CD4-positive, alpha-beta T cell treated with Interleukin-4 for 4 hours (primary cell): ENCODE measurements at regions not wholly inside any gene's neighbourhood (a gene's known extent, or its start where the extent isn't known, plus 50 kb on each side); places are given as distances from the start of the nearest gene placed in this dataset.

Experiments used
- DNase-seq: peaks from one replicate; pipeline ENCODE4 v3.0.0-alpha.2; 2020

DNA sequence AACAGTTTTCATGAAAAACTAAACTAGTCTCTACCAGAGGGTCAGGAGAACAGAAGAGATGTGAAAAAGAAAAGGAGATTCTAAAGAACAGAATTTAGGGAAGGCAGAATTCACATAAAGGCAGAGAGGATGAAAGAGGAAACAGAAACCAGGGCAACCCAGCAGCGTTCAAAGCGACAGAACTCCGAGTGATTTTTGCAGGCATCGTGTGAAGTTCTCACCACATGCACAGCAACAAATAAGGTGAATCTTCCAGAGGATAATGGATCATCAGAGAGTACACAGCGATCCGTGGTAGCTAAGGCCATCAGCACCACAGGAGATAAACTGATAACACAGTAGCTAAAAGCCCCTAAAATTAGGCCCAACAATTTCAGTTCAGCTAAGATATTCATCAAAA lies 250.8 kb upstream of the THBS1 start:
- DNase-seq = no peak

DNA sequence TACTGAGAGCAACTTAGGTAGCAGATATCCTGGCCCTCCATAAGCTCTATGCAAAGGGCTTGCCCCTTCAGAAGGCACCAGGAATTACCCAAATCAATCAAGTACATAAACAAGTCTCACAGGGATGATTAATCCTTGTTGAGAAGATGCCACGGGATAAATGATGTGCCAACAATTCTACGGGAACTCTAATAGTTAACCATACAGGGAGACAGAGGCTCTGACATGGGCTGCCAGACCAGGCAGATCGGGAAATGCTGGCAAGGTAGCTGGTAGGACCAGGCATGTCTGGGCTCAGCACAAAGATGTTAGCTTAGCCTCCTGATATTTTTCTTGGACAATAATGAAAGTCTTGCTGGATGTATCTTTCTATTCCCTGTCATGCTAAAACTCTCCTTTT lies 249.3 kb upstream of the THBS1 start:
- no peak for DNase-seq

DNA sequence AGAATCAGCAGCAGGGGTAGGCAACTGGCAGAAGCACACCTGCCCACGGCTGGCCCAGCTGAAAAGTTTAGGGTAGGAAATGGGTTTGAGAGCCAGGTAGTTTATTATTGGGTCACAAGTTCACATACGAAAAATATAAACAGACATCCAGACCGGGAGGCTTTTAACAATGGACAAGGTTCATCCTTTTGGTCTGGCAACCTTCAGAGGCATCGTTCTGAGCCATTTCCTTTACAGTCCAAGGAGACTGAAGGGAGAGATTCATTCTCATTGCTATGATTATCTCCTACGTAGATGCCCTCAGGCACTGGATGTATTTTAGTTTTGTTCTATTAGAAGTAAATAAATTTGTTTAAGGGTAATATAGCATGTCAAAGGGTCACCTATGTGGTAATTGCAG lies 248.0 kb upstream of the THBS1 start:
- DNase-seq = no peak

DNA sequence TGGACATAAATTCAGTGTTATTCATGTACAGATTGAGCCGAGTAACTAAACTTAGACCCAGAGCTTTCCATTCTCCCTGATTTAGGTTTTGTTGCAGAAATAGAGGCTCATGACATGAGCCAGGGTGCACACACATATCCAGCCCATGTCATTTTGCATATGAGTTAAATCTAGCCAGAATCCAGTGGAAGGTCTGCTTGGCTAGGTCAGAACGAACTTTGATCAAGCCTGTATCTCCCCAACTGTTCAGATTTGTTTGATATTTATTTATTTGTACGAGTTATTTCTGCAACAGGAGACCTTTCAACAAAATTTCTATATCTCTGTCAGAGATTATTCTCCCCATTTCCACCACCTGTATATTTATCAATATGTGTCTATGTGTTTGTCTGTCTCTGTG lies 247.5 kb upstream of the THBS1 start:
- DNase-seq = no peak

DNA sequence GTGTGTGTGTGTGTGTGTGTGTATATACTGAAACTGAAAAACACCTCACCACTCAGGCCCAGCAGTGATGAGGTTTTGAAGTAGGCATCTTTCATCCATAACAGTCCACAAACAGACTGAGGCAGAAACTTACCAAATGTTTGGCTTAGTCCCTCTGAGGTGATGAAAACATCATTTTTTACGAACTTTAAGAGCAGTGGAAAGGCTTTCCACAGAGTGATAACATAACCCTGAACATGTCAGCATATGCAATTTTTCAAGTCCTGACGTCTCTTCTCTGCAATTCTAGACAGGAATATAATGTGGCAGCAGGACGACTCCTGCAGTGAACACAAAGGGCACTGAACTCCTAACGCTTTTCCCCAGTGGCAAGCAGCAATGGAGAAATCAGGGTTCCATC lies 247.0 kb upstream of the THBS1 start:
- no peak for DNase-seq

DNA sequence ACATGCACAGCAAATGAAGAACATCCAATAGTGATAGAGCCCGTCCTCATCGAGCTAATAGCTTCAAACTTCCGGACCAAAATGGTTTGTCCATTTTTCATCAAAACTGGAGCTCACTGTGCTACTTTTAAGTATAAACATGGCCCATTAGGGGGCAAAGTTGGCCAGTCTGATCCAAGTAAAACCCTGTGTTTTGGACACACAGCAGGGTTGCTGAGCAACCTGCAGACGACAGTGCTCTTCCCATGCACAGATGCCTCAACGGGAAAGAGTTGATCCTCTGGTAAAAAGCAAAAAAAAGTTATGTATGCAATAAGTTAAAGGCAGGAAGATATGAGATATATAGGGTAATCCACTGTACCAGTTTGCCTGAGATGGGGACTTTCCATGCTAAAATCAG lies 244.0 kb upstream of the THBS1 start:
- no peak for DNase-seq

DNA sequence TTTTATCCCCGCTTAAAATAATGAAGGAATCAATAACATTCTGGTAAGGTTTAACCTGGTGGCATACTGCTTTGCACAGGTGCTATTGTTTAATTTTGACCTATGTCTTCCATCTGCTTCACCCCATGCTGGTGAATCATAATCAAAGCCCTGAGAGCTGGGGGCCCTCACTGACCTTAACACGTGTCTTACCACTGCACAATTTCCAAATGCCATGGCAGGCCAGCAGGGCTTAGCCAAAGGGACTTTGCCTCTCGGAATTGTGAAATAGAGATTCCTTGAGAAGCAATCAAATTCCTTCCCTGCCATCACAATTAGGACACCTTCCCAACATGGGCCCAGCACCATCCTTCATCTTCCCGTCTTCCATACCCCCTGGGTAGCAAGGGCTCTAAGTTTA lies 242.6 kb upstream of the THBS1 start:
- DNase-seq = no peak

DNA sequence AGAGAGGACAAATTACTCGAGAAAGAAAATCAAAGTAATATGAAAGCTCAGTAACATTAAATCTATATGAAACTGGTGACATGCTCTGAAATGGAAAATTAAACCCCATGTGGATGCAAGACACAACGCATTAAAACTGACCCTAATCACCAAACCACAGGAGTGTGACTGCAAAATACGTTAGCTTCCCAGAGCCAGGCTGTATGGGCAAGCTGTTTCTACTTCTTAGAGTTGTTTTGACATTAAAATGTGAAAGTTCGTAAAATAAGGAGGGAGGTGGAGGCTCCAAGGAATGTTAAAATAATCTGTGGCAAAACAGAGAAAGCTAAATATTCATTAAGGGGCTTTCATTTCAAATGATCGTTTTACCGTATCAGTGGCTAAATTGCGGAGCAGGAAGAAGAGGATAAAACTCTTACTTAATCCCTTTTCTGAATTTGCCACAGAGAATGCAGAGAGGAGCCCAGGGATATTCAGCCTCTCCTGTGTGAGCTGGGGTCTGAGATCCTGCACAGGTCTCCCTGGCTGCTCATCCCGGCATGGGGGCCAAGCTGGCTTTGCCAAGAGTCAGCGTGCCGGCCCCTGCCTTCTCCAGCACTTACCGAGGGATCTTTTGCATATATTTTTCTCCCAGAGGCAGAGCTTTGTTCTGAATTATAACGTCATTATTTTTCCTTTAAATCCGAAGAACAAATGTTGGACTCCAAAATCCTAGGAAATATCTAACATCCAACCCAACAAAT lies 239.8 kb upstream of the THBS1 start:
- DNase-seq = no peak

DNA sequence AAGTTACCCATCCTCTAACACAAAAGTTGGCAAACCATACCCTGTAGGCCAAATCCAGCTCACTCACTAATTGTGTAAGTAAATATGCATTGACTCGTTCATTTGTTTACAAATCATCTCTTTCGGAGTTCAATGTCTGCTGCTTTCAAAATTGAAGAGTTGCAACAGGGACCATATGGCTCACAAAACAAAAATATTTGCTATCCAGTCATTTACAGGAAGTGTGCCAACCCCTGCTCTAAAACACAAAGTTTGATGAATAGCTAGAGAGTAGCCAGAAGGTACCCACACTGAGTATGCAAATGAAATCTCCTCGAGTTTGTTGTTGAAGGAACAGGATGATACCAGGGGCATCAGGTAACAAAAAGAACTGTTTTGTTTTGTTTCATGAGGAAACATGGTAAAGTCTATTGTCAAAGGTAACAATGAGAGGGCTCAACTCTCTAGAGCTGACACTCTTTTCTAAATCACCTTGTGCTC lies 236.2 kb upstream of the THBS1 start:
- no peak for DNase-seq

DNA sequence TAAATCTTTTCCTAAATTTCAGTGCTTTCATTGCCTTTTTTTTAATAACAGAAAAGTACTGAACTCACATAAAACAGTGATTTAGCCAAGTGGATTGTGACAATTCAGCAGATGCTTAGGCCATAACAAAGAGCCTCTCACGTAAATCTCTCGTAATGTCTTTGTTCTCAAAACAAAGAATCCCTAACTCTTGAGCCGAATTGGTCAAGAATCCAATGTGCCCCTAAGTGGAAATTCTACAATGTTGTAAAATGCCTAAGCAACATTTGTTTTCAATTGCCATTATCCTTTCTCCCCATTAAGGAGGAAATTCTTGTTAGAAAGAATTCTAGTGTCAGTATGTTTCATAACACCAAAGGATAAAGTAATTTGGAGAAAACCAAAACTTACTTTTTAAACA lies 235.7 kb upstream of the THBS1 start:
- no peak for DNase-seq

DNA sequence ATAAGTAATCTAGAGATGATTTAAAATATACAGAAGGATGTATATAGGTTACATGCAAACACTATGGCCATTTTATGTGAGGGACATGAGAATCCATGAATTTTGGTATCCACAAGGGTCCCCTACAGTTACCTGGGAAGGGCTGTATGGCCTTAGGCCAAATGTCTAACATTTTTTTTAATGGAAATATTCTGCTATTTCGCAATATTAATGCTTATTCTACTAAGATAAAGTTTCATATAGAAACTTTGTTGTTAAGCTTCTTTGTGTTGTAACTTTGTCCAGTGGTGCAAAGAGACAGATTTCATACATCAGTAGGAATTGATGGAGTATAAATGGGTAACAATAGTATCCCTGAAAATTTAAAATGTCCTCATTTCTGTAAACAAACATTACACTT lies 233.4 kb upstream of the THBS1 start:
- DNase-seq = no peak

DNA sequence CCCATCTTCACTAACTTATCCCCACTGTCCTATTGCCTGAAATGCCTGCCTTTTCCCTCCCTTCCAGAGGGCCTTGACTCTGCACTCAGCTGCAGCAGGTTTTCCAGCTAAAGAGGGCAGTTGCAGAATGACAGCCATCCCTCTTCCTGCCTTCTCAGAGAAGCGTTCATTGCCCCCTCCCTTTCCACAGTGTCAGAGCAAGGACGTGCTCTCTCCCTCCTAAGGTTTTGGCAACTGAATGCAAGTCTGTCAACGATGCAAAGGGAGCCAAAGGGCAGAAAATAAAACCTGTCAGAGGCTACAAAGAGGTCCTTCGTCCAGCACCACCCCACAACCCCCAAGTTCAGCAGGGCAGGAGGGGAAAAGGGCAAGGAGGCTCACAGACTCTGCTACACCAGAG lies 230.1 kb upstream of the THBS1 start:
- no peak for DNase-seq

DNA sequence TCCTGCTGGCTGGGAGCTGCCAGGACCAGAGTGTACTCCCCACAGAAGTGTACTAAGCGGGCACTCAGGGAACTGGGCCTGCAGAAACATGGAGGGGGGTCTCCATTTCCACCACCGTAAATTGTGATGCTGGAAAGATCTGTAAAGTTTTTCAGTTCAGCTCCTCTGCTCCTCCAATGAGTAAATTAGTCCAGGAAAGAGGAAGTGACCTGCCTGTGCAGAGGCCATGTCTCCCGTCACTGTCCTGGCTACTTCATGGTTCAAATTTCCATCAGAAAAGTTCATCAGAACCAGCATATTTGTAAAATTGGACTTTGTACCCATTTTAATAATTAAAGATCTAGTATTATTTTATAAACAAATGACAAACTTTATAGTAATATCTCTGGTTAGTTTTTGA lies 226.7 kb upstream of the THBS1 start:
- DNase-seq = no peak

DNA sequence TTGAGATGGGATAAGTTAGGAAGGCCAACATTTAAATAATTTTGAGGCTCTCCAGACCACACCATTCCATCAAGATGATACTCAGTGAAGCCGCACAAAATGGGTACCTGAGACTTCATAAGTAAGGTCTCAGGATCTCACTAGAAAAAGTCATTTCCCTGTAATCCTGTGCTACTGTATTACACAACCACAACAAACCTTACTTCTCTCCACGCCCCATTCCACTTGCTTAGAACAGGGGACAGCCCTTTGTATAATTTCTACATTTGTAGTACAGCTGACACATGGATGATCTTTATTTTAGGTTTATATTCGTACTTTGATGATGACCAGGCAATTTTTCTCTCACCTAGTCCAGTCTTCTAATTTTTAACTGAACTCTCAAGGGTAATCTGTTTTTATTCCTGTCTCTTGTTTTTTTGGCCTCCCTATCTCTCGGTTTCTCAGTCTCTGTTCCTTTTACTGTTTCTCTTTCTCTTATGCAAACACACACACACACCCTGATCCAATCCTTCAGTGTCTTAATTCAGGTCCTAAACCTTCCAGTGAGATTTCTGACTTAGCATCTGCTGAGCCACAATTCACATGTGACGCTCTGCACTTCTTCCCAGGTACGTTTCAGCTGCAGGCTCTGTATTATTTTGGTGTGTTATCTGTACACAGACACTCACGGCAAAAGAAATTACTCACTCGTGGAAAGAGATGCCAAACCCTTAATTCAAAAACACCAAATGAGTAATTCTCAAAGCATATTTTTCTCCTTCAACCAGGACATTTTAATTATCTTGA lies 223.2 kb upstream of the THBS1 start:
- DNase-seq = no peak

DNA sequence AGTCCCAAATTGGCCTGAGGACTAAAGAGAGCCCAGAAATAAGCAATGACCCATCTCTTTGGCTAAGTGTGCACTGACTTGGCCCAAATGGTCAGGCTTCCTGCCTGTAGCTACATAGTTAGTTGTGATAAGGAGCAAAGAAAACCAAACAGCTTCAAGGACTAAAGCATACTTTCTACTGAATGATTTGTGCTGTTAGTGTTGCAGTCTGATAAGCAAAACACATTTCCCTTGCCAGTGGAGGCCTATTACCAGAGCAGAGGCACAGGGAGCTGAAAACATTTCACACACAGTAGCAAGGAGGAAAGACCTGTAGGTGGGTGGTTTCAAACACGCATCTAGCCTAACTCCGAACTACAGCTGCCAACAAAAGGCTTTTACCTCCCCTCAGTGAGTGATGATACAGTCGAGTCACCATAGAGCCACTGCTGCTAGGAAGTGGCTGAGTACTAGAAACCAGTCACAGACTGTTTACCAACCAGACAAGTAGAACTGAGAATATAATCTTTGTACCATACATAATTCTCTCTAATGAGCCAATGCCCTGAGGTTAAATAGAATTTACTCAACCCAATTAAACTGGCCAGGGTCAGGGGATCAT lies 222.3 kb upstream of the THBS1 start:
- DNase-seq = no peak

DNA sequence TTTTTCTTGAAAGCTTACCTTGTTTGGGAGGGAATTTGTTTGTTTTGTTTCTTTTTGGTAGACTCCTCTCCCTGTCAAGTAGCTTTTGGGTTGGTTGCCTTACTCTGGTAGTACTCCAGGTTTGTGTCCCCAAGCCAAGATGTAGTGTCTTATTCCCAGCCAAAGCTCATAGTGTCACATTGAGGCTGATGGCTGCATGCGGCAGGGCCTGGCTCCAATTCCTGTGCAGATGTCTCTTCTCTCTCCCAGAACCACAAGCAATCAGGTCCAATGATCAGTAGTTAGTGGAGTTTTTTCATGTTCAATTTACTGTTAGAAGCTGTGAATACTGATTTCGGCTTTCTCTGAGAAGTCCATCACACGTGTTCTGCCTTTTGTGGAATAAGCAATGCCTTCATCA lies 221.1 kb upstream of the THBS1 start:
- no peak for DNase-seq

DNA sequence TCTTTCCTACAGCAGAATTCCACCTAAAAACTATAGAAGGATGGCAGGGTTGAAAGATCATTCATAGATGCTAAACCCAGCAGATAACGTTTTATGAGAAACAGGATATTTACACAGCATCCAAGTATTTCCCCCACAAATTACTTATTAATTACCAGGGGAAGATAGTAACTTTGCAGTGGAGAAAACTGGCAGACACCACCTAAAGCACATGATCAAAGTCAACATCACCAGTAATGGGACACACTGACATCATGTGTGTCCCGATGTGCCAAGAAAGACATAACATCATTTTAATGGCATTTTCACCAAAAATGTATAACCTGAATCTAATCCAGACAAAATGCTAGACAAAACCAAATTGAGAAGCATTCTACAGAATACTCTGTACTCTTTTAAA lies 220.4 kb upstream of the THBS1 start:
- DNase-seq = no peak

DNA sequence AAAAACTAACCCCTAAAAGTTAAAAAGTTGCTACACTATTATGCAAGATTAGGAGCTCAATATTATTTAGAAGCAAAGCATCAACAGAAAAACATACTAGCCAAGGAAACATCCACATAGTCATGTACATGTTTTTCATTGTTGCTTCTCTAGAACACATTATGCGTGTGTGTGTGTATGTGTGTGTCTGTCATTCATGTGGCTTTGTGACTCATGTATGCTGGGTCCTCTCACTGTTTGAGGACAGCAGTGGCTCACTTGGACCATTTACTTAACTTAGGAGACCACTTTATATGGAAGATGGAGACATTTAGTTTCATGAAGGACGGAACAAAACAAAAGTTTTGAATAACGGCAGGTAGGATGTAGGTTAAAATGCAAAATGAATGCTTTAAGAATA lies 219.4 kb upstream of the THBS1 start:
- no peak for DNase-seq

DNA sequence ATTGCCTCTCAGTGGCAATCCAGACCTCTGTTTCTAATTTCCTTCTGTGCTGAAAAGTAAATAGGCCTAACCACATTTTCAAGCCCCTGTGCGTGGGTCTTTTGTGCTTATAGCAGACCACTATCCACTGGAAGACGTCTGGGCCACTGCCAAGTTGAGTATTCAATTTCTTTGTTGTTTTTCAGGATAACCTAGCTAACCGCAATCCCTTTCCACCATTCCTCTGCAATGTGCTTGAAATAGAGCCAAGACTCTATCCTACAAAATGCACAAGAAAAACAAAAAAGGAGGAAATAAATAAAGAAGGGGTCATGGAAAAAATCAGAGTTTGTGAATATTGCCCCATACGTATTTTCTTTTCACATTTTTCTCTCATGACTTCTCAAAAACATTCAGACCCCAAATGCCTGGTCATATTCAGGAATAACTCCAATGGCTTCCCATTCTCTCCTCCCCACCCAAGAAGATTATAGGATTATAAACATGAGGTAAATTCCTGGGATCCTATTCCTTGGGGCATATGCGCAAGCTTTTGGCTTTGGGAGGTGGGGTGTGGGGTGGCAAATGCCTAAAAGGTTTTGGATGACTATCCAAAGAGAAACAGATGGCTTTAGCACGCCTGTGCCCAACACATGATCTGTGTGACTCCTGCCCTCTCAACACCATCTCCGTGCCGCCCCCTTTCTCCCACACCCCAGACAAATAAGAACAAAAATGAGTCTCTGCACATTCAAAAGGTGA lies 217.9 kb upstream of the THBS1 start:
- no peak for DNase-seq

DNA sequence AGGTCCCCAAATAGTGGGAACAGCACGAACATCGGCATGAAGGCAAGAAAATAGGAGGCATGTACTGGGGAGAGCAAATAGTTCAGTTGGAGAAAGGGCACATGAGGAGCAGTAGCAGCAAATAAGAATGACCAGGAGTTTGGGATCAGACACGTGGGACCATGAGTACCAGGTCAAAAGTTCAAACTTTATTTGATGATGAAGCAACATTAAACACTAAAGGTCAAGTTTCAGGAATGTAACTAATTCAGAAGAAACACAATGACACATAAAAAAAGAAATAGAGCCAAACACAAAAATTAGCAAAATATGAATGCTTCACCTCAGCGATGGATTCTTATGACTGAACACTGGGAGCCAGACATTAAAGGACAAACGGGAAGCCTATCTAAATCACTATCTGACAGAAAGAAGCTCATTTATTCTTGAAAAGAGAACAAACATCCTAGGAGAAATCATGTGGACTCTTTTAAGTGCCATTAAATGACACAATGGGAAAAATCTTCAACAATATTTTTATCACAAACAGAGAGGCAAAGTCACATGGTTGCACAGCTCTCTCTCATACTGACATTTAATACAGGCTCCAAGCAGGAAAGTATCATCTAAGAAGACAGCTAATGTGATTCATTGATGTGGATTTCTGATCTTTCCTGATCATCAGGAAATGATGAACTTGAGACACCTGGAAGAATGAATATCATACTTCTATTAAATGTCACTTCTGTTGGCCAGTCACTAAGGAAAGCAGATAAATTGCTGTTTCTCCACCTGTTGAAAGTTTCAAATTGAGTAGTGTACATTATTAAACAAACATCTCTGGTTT lies 216.9 kb upstream of the THBS1 start:
- no peak for DNase-seq

DNA sequence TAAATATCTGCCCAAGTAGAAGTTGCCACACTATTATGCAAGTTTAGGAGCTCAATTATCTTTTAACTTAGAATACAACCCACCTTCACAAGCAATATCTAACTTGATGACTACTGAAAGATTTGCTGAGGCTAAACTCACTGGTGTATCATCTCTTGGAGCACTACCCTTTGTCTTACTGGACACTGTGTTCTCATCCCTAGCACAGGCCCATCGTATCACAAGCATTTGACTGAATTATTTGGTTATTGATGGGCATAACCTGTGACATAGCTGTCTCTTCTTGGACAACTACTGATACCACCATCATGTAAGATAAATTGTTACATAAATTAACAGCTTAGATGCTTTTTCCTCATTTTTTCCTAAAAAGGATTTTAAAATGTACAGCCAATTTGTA lies 216.2 kb upstream of the THBS1 start:
- no peak for DNase-seq

DNA sequence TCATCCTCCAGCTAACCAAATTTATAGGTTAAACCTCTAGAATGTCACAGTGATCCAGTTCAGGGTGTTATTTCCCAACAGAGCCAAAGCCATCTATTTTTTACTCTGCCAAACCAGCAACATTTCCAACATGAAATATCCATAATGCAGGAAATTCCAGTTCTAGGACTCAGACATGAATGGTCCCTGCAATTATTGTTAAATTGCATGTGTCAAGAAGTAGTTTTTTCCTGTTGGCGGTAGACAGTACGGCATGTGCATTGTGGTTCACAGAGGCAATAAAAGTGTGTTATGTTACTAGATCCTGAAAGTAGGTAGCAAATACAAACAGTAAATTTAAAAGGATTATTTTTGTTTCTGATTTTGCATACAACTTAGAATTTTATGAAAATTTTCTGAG lies 215.7 kb upstream of the THBS1 start:
- no peak for DNase-seq

DNA sequence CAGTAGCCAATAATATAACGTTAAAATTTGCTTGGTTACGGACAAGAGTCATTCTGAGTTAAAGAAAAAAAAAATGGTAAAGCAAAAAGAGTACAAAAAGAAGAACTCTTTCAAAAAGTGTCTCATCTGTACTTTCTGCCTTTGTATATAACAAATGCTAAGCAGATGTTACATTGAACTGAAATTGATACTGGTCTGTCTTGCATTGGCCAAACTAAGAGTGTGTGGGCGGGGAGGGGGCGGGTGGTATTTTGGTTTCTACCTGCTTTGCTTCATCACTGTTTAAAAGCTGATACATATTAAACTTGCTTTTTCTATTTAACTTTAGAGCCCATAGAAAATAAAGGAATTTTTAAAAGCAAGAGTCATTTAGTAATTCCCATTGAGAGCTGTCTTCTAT lies 215.0 kb upstream of the THBS1 start:
- no peak for DNase-seq
